Activated naive CD8-positive, alpha-beta T cell treated with anti-CD3 and anti-CD28 coated beads, Interleukin-2, amount 50 U/mL, for 16 hours (primary cell): ENCODE measurements at regions not wholly inside any gene's neighbourhood (a gene's known extent, or its start where the extent isn't known, plus 50 kb on each side); places are given as distances from the start of the nearest gene placed in this dataset.

ENCODE experiments used
- DNase-seq: peaks from one replicate; pipeline ENCODE4 v3.0.0-alpha.2; 2020; ENCODE audit warnings: low read depth, low spot score

GRCh38 chr22:48319321-48320047 is 1508.2 kb downstream of the BRD1 start:
- no peak for DNase-seq

DNA sequence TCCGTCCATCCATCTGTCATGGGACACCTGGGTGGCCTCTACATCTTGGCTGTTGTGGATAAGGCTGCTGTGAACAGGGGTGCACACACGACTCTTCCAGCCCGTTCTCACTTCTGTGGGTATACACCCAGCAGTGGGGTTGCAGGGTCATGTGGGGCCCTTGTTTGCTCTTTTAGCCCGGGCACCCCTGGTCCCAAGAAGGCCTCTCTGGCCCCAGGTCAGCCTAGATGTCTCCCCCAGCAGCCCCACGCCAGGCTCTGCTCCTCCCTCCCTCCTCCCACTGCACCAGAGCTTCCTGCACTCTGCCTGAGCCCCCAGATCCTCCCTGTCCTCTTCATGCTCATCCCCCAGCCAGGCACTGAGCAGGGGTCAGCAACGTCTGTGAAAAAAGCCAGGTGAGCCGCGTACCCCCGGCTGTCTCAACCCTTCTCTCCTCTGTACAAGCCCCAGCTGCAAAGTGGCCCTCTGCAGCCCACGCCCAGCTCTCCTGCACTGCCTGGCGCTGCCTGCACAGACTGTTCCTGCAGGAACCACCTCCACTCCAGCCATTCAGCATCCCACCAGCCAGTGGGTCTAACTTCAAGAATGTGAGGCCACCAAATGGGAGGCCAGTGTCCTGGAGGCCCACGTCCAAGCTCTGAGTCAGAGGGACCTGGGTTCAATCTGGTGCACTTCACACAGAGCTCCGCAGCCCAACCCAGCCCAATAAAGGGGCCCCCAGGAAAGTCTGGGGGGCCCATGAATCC is 1508.9 kb downstream of the BRD1 start:
- DNase-seq: no peak

- DNase-seq: no peak
Measured at GRCh38 chr22:48318173-48318572, 1509.5 kb downstream of the BRD1 start.

DNA sequence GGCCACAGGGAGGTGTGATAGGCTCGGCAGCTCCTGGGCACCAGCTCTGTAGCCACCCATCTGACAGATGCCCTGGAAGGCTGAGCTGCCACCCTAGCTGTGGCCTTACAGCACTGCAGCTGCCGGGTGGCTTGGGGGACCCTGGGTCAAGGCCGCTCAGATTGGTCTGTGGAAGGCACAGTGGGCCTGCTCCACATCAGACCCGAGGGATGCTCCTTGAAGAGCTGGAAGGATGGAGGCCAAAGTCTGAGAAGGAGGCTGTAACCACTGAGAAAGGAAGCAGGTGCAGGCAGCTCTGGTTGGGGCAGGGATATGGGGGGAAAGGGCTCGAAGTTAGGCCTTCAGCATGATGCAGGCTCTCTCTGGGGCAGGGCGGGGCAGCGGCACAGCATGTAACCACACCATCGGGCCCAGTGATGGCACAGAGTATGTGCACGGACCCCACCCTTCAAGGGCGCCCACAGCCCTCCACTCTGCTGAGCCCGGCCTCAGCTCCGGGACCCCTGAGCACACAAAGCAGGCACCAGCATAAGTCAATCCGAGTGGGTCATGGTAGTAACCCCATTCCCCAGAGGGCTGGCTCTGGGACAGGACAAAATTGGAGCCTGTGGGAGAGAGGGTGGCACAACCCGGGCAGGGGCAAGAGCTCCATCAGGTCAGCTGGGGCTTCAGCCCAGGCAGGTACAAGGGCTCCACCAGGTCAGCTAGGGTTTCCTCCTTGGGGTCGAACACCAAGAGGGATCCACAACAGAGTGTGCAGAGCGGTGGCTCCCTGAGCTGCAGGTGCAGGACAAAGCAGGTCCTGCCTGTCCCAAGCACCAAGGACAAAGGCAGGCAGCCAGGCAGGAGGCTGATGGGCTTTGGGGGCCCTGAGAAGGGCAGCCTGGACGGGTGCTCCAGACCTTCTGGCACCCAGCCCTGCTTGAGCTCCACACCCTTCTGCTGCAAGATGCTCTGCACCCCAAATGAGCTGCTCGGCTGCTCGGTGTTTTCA is 1511.1 kb downstream of the BRD1 start:
- DNase-seq: no peak

DNA sequence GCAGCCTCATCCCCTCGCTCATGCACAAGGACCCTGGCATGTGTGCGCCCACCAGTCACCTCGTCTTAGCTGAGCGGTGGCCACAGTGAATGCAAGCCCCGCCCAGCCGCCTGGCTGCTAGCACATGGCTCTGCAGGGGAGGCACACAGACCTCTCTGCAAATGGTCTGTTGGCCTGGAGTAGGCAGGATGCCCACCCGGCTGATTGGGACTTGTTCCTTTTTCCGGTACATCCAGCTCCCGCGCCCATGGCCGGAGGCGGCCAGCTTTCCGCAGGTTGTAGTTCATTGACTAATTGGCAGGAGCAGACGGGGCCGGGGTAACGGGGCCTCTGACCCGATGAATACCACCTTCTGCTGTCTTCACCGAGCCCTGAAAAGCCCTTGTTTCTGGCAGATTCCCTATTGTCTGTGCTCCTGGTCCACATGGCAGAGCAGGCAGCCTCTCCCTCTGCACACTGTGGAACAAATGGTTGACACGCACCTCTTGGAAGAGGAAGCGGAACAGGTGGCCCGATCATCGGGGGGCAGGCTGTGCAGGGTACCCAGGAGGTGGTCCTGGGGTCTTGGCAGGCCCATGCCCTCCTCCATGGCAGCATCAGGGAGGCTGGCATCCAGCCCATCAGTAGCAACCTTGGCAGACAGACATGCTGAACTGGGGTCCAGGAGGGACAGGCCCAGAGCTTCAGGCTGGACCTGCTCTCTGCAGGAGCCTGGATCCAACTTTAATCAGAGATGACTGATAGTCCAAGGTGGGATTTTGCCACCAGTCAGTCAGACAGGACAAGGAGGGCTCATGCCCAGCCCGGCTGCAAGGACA is 1512.0 kb downstream of the BRD1 start:
- no peak for DNase-seq

DNA sequence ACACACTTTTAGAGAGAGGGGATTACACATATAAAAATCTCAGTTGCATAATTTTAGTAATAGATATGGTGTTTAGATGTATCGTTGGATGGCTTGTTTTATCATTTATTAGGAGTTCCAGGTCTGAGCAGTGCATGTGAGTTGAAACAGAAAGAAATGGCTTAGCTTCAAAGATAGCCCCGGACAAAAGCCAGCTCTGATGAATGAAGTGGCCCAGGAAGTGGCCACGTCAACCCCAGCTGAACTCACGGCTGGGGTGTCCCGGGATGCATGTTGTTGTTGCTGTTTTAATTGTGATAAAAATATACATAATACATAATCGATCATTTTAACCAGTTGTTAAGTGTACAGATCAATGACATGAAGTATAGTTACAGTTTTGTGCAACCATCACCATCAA is 1513.6 kb downstream of the BRD1 start:
- DNase-seq: no peak

DNA sequence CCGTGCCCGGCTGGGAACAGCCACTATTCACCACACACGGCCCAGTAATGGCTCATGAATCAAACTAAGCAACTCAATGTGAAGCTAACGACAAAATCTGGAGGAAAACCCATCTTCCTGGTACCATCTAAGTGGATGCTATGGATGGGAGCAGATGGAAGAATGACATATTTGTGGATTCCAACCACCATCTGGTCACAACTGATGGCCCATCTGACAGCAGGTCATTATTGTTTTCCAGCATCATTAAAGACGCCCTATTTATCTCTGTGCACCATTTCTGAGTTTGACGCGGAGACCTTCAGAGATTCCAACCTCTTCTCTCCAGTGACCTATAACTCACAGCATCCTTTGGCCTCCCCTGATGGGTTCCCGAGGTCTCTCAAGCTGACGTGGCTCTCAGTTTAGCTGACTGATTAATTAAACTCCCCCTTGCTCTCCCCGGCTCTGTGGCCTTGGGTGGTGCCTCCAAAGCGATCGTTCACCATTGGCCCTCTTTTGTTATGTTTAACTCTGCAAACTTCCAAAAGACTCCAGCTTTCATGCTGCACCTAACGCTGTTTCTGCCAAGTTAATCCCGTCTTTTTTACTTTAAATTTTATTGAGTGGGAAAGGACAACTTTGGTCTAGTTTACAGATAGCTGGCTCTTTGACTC is 1514.4 kb downstream of the BRD1 start:
- no peak for DNase-seq

- no peak for DNase-seq
Measured at GRCh38 chr22:48310740-48311139, 1516.9 kb downstream of the BRD1 start.

DNA sequence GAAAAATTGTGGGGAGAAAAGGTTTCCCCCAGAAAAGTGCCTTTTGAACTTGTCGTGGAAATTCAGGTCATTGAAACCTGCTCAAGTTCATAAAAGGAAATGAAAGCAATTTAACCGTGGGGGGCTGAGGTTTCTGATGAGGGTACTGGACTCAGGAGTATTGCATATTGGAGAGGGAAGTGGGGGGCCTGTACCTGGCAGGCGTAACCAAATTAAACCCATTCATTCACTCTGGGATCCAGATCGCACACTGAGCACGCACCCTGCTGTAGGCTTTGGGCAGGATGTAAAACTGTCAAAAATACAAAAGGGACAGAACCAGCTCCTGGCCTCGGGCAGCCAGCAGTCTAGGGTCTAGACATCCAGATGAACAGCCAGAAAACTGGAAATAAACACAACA is 1517.4 kb downstream of the BRD1 start:
- DNase-seq: no peak

DNA sequence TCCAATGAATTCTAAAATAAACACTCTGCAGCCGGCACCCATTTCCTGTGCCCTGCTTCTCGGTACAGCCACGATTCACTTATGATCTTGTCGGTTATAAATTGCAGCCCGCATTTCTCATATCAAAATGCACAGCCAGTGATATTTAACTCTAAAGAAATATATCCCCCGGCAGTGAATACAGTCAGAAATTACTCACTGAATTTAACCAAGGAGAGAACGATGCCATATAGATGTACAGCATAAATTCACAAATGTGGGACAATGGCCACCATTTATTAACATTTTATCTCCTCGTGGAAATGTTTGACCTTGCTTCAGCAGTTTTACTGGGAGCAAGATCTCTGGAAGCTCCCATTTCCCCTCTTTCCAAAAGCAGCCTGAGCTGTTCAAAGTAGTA is 1517.8 kb downstream of the BRD1 start:
- no peak for DNase-seq

GRCh38 chr22:48309115-48309705 is 1518.5 kb downstream of the BRD1 start:
- no peak for DNase-seq

DNA sequence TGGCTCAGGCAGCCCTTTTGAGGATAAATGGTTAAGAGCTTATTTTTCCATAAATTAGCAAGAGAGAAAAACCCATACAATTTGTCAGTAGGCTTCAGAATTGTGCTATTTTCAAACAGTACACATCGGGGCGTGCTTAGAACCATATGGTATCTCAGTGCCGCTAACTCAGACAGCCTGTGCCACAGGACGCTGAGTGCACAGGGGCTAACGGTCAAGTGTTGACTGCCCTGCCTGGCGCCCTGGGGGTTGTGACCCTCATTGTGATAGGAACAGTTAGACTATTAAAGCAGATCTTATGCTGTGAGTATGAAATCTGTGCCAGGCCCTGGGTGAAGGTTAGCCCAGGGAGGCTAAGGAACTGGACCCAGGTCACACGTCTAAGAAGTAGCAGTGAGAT is 1519.7 kb downstream of the BRD1 start:
- no peak for DNase-seq

DNA sequence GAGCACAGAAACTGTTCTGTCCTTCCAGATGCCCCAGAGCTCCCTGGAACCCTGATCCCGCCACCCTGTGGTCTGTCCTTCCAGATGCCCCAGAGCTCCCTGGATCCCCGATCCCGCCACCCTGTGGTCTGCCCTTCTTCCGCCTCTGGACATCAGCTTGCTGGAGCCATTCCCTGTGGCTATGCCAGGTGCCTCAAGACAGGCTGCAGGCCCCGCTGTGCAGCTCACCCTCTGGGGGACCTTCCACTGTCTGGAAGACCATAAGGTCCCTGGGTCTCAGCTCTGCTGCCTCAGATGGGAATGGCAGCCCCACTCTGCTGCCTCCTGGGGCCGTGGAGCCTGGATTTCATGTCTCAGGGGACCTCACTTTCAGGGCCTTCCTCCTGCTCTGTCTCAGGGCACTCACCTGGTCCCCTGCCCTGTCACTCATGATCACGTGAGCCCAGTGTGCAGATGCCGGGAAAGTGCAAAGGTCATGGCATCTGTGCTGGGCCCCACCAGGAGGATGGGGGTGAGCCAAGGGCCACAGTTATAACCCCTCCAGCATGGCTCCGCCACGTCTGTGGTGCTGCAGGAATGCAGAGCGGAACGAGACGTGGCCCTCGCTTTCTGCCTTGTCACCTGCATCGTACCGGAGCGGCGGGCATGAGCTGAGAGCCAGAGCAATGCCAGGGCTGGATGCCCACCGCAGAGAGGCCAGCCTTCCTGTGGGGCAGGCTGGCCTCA is 1520.7 kb downstream of the BRD1 start:
- no peak for DNase-seq

DNA sequence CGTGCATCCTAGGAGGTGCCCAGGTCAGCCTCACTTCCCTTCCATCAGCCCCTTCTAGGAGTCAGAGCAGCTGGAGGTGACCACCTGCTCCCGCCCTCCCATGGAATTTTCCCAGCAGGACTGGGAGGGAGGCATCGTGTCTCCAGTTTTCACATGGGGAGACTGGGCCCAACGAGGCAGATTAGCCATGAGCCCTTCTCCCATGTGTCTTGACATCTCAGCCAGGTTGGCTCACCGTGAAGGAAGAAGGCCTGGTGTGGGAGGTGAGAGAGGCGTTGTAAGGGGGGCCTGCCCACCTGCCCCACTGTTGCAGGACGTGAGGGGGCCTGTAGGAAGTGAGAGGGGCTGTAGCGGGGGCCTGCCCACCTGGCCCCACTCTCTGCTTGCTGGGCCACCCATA is 1521.4 kb downstream of the BRD1 start:
- DNase-seq: no peak

GRCh38 chr22:48305726-48306235 is 1521.9 kb downstream of the BRD1 start:
- DNase-seq: no peak

GRCh38 chr22:48303369-48303725 is 1524.3 kb downstream of the BRD1 start:
- DNase-seq: no peak

DNA sequence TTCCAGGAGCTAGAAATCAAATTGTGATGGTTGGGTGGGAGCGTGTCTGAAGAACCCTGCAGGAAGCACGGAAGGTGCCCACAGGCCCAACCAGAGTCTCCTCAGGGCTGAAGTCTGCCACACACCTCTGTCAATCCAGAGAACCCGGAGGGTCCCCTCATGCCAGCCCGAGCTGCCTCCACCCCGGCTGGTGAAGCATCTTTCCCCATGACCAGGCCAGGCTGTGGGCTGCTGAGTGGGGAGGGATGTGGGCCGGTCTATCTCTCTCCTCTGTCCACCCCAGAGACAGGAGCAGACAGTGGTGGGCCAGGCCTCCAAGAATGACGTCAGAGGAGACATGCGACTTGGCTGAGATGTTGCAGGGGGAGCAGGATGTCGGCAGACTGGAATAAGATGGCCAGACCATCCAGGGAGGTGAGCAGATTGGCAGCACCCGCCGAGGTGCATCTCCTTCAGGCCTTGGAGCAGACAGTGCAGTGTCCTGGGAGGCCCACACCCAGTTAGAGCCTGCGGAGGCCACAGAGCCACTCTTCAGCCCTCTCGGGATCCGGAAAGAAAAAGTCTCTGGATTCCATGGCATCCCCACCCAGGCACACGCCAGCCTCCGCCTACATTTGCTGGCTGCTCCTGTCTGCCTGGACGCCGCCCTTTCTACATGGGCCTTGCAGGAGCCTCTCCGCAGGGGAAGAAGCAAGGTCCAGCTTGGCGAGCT is 1524.9 kb downstream of the BRD1 start:
- DNase-seq: no peak

- no peak for DNase-seq
Measured at GRCh38 chr22:48301908-48302307, 1525.8 kb downstream of the BRD1 start.

GRCh38 chr22:48301421-48301820 is 1526.3 kb downstream of the BRD1 start:
- DNase-seq: no peak
